ENCODE measurements at regions not wholly inside any gene's neighbourhood (a gene's known extent, or its start where the extent isn't known, plus 50 kb on each side); places are given as distances from the start of the nearest gene placed in this dataset.

GRCh38 chr5:97601651-97602050 lies 418.6 kb upstream of the RIOK2 start:
- no peaks in the 10 kb centered on the region for H3K36me3 Mint-ChIP-seq (ENCODE audit: low read depth, unreplicated experiment)
- H3K4me1 Mint-ChIP-seq (ENCODE audit: unreplicated experiment): no peaks in the 10 kb centered on the region
- DNase-seq (ENCODE audit: low spot score): no peak
- H3K27ac Mint-ChIP-seq (ENCODE audit: unreplicated experiment): no peak overlapping the region
- no peak overlapping the region for H3K4me3 Mint-ChIP-seq (ENCODE audit: unreplicated experiment)
- H3K9me3 Mint-ChIP-seq (ENCODE audit: unreplicated experiment): no peaks in the 10 kb centered on the region
- TF ChIP-seq, protein P1, sequence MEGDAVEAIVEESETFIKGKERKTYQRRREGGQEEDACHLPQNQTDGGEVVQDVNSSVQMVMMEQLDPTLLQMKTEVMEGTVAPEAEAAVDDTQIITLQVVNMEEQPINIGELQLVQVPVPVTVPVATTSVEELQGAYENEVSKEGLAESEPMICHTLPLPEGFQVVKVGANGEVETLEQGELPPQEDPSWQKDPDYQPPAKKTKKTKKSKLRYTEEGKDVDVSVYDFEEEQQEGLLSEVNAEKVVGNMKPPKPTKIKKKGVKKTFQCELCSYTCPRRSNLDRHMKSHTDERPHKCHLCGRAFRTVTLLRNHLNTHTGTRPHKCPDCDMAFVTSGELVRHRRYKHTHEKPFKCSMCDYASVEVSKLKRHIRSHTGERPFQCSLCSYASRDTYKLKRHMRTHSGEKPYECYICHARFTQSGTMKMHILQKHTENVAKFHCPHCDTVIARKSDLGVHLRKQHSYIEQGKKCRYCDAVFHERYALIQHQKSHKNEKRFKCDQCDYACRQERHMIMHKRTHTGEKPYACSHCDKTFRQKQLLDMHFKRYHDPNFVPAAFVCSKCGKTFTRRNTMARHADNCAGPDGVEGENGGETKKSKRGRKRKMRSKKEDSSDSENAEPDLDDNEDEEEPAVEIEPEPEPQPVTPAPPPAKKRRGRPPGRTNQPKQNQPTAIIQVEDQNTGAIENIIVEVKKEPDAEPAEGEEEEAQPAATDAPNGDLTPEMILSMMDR (IDR thresholded peaks at IDR 0.05; ENCODE audit: unreplicated experiment): no peak
- H3K27me3 Mint-ChIP-seq (ENCODE audit: unreplicated experiment): peaks cover 3% of the 10 kb centered on the region

DNA sequence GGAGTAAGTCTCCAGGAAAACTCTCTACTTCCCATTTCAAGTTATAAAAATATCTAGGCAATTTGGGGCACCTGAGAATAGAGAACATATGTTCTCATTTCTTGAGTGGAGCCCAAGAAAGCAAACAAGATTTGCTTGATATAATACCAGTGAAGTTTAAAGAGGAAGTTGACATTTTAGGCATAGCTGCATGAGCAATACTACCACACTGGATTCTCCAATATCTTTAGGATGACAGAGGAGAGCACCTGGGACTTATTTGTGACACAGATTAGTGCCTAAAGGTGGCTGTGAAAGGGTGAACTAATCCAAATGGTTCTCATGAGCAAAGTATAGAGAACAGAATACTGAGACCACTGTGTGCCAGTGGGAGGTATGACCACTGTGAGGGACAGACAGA lies 423.5 kb upstream of the RIOK2 start:
- Mint-ChIP-seq H3K36me3 (ENCODE audit: low read depth, unreplicated experiment) (no peaks in the 10 kb centered on the region), H3K27ac (ENCODE audit: unreplicated experiment) (no peak overlapping the region), H3K4me3 (ENCODE audit: unreplicated experiment) (no peak overlapping the region), H3K4me1 (ENCODE audit: unreplicated experiment) (no peaks in the 10 kb centered on the region), H3K27me3 (ENCODE audit: unreplicated experiment) (peaks cover 3% of the 10 kb centered on the region), H3K9me3 (ENCODE audit: unreplicated experiment) (no peaks in the 10 kb centered on the region)
- TF ChIP-seq, protein P1 (IDR thresholded peaks at IDR 0.05; ENCODE audit: unreplicated experiment): no peak
- no peak for DNase-seq (ENCODE audit: low spot score)

DNA sequence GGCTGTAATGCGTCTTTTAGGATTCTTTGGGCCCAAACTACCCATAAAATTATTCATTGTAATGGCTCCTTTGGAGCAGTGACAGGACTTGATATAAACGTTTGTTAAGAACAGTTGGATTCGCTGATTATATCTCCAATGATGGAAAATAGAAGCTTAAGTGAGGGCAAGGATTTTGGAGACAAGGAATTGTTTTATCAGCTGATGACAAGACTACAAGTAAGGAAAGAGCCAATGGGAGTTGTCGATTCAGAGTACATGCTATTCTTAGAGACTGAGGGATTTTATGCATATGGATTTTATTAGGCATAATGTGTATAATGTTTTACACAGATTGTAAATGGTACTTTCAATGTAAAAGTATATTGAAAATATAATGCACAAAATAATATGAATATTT lies 425.5 kb upstream of the RIOK2 start:
- no peak overlapping the region for H3K27ac Mint-ChIP-seq (ENCODE audit: unreplicated experiment)
- no peaks in the 10 kb centered on the region for H3K27me3 Mint-ChIP-seq (ENCODE audit: unreplicated experiment)
- H3K4me1 Mint-ChIP-seq (ENCODE audit: unreplicated experiment): no peaks in the 10 kb centered on the region
- DNase-seq (ENCODE audit: low spot score): no peak
- no peaks in the 10 kb centered on the region for H3K9me3 Mint-ChIP-seq (ENCODE audit: unreplicated experiment)
- TF ChIP-seq, protein P1 (IDR thresholded peaks at IDR 0.05; ENCODE audit: unreplicated experiment): no peak
- no peak overlapping the region for H3K4me3 Mint-ChIP-seq (ENCODE audit: unreplicated experiment)
- H3K36me3 Mint-ChIP-seq (ENCODE audit: low read depth, unreplicated experiment): no peaks in the 10 kb centered on the region

- no peak overlapping the region for H3K27ac Mint-ChIP-seq (ENCODE audit: unreplicated experiment)
- no peaks in the 10 kb centered on the region for H3K9me3 Mint-ChIP-seq (ENCODE audit: unreplicated experiment)
- no peaks in the 10 kb centered on the region for H3K27me3 Mint-ChIP-seq (ENCODE audit: unreplicated experiment)
- no peak for DNase-seq (ENCODE audit: low spot score)
- TF ChIP-seq, protein P1 (IDR thresholded peaks at IDR 0.05; ENCODE audit: unreplicated experiment): no peak
- no peaks in the 10 kb centered on the region for H3K4me1 Mint-ChIP-seq (ENCODE audit: unreplicated experiment)
- H3K36me3 Mint-ChIP-seq (ENCODE audit: low read depth, unreplicated experiment): no peaks in the 10 kb centered on the region
- H3K4me3 Mint-ChIP-seq (ENCODE audit: unreplicated experiment): no peak overlapping the region
These were observed 435.7 kb upstream of the RIOK2 start for GRCh38 chr5:97618721-97619120.

DNA sequence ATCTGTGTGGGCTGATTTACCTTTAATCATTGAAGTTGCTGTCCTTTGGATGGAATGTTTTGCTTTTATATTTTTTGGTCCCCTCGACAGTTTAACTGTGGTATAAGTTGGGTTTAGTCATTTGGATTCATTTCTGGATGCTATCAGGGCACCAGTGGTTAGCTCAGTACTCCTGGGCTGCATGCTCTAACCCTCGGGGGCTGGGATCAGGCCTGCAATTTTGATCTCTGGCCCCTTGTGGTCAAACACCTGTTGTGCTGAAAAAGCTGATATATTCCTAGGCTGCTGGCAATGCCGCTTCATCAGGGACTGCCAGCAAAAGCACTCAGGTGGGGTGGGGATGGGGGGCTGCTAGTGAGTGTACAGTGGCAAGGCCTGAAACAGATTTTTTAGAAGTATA lies 440.4 kb upstream of the RIOK2 start:
- Mint-ChIP-seq H3K27me3 (ENCODE audit: unreplicated experiment) (no peaks in the 10 kb centered on the region), H3K4me1 (ENCODE audit: unreplicated experiment) (no peaks in the 10 kb centered on the region), H3K9me3 (ENCODE audit: unreplicated experiment) (no peaks in the 10 kb centered on the region), H3K27ac (ENCODE audit: unreplicated experiment) (no peak overlapping the region), H3K36me3 (ENCODE audit: low read depth, unreplicated experiment) (no peaks in the 10 kb centered on the region), H3K4me3 (ENCODE audit: unreplicated experiment) (no peak overlapping the region)
- TF ChIP-seq, protein P1 (IDR thresholded peaks at IDR 0.05; ENCODE audit: unreplicated experiment): no peak
- DNase-seq (ENCODE audit: low spot score): no peak

Measured in endothelial cell (in vitro differentiated cells).